ENCODE measurements at regions not wholly inside any gene's neighbourhood (a gene's known extent, or its start where the extent isn't known, plus 50 kb on each side); places are given as distances from the start of the nearest gene placed in this dataset.

GRCh38 chr5:56538580-56538979 is 276.8 kb upstream of the MAP3K1 start:
- intact Hi-C loops (cut with DNase I), result no loop called here
- no peak for DNase-seq

- intact Hi-C loops (cut with DNase I), result no loop called here
- DNase-seq, result no peak
These were observed 280.0 kb upstream of the MAP3K1 start for GRCh38 chr5:56535347-56535746.

GRCh38 chr5:56534102-56534829 is 281.1 kb upstream of the MAP3K1 start:
- DNase-seq, result peak in 29 of 42 donors; percentile 26 to 83 (median 53)
- intact Hi-C loops (cut with DNase I), result no loop called here

DNA sequence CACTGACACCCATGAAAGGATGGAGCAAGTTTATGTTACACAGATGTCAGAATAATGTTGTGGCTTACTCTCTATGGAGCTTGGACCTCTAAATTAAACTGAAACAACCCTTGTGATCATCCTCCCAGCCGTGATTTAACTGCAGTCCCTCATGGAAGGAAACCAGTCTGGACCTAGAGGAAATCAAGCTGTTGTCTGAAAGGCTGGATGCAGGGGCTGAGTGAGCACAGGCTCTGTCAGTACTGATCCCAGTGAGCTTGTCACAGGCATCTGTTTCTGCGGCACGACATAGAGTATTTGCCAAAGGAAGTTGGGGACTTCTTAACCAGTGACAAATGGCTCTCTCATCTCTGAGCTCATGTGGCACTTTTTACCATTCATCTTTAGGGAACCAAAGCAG is 282.9 kb upstream of the MAP3K1 start:
- intact Hi-C loops (cut with DNase I), result no loop called here
- DNase-seq, result peak in 6 of 42 donors; percentile 19 to 56 (median 39)

- no peak for DNase-seq
- intact Hi-C loops (cut with DNase I), result no loop called here
These were observed 284.7 kb upstream of the MAP3K1 start for GRCh38 chr5:56530626-56531138.

- intact Hi-C loops (cut with DNase I), result no loop called here
These were observed 285.5 kb upstream of the MAP3K1 start for GRCh38 chr5:56529666-56530430.

GRCh38 chr5:56527174-56527573 is 288.2 kb upstream of the MAP3K1 start:
- DNase-seq, result no peak
- intact Hi-C loops (cut with DNase I), result no loop called here

More at GRCh38 chr5:56529666-56530430, 285.5 kb upstream of the MAP3K1 start:
- peak in 16 of 42 donors; percentile 9 to 69 (median 32) for DNase-seq

DNA sequence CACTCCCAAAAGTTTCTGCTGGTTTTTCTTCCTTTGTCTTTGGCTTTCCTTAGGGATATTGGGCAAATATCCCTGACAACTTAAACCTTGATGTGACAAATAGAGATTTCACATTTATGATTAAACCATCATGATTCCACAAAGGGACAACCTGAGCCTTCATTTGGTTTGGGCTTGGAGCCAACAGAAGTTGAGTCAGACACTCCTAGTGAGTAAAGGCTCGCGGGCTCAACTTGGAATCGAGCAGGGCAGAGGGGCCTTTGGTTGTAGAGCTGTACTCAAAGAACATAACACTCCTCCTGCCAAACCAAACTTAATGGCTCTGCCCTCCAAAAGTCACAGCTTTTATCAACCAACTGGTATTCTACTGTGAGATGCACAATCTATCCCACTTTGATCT is 290.2 kb upstream of the MAP3K1 start:
- intact Hi-C loops (cut with DNase I), result no loop called here
- DNase-seq, result no peak

GRCh38 chr5:56523790-56524575 is 290.9 kb upstream of the ANKRD55 start:
- no peak for DNase-seq
- intact Hi-C loops (cut with DNase I), result no loop called here

GRCh38 chr5:56522960-56523359 is 289.8 kb upstream of the ANKRD55 start:
- intact Hi-C loops (cut with DNase I), result no loop called here
- DNase-seq, result no peak

- DNase-seq, result no peak
- intact Hi-C loops (cut with DNase I), result no loop called here
These were observed 289.0 kb upstream of the ANKRD55 start for GRCh38 chr5:56522169-56522568.

DNA sequence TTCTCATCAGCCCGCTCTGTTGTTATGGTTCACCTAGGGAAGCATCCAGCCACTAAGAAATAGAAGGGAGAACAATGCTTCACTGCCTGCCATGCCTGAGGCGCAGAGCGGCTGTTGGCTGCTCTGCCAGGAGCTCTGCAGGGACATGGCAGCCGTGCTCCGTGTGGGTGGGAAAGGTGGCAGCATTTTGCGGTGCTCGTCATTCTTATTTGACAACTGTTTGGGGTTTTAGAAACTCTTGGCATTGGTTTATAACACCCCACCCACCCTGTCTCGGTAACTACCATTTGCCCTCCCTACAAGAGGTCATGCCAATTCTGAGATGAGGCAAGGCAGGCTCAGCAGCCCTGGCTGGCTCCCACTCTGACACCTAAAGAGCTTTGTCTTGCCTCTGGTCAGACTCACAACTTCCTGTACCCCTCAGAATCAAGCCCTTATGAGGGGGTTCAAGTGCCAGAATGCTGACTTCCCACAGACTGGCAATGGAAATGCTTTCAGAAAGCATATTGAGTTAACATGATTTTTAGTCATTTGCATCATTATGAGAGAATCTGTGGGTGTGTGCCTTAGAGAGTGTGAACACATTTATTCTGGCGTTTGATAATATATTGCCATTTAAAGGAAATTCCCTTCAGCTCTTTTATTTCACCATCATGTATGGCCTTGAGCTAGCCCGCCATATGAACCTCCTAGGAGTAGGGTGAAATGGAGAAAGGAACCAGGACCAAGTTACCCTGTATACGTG is 288.0 kb upstream of the ANKRD55 start:
- DNase-seq, result peak in 37 of 42 donors; percentile 16 to 80 (median 53)
- intact Hi-C loops (cut with DNase I), result no loop called here

- intact Hi-C loops (cut with DNase I), result no loop called here
- DNase-seq, result no peak
These were observed 285.7 kb upstream of the ANKRD55 start for GRCh38 chr5:56518820-56519219.

GRCh38 chr5:56517011-56517416 is 283.9 kb upstream of the ANKRD55 start:
- DNase-seq, result peak in 14 of 42 donors; percentile 19 to 60 (median 29)
- intact Hi-C loops (cut with DNase I), result no loop called here

DNA sequence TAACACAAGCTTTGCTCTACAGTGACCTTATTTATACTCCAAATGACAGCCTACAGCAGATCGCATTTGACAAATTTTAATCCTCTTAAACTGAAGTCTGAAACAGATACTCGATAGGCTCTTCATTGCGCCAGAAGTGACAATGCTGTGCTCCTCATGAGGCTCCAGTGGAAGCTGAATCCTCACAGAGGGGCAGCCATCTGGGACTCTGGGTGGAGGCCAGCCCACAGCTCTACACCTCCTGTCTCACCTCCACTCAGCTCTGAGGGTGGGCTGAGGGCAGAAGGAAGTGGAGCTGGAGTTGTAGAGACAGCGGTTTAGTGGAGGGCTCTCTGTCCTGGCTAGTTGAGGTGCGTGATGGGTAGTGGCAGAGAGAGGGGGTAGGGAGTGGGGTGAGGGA is 283.3 kb upstream of the ANKRD55 start:
- DNase-seq, result no peak
- intact Hi-C loops (cut with DNase I), result no loop called here

- no peak for DNase-seq
These were observed 282.9 kb upstream of the ANKRD55 start for GRCh38 chr5:56516035-56516434.

GRCh38 chr5:56515011-56515410 is 281.9 kb upstream of the ANKRD55 start:
- no peak for DNase-seq
- intact Hi-C loops (cut with DNase I), result no loop called here

More at GRCh38 chr5:56516035-56516434, 282.9 kb upstream of the ANKRD55 start:
- intact Hi-C loops (cut with DNase I), result no loop called here

DNA sequence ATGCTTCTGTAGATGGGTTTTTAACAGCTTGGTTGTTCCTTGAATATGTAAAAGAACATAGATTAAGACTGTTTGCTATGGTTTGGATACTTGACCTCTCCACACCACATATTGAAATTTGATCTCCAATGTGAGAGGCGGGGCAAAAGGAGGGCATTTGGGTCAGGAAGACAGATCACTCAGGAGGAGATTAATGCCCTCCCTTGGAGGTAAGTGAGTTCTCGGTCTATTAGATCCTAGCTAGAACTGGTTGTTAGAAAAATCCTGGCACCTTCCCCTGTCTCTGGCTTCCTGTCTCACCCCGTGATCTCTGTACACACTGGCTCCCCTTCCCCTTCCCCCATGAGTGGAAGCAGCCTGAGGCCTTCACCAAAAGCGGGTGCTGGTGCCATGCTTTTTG is 281.1 kb upstream of the ANKRD55 start:
- intact Hi-C loops (cut with DNase I), result no loop called here

DNA sequence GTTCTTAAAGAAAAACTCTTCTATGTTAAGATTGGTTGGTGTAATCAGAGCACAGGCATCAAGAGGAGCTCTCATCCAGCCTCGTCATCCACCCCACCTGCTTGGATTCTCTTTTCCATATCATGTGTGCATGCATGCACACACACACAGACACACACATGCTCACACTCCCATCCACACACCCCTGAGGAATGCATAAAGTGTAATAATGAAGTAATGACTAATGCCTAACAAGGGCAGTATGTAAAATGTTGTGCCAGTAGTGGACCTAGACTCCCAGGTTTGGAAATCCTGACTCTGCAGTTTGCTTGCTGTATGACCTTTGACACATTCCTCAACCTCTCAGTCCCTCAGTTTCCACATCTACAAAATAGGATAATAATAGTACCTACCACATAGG is 280.0 kb upstream of the ANKRD55 start:
- DNase-seq, result no peak
- intact Hi-C loops (cut with DNase I), result no loop called here

More for the DNA sequence above, 281.1 kb upstream of the ANKRD55 start:
- DNase-seq, result no peak
